ENCODE measurements at regions not wholly inside any gene's neighbourhood (a gene's known extent, or its start where the extent isn't known, plus 50 kb on each side); places are given as distances from the start of the nearest gene placed in this dataset.

DNA sequence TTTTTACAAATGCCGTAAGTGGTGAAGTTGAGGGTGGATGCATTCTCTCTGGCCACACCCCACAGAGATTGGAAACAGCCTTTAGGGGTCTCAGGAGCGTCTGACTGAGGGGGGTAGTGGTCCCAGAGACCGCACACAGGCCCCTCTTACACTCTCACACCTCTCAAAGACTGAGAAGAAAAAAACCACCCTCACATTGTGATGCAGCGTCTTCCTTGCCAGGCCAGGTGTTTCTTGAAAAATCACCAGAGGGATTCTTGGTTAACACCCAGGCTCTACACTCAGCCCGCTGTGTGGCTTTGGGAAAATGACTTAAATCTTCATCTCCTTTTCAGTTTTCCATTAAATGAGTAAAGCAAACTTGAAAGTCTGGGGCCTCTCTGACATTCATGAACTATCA is 115.8 kb upstream of the SPTLC3 start:
- Histone ChIP-seq H3K4me1 (ENCODE audit: control insufficient read depth, extremely low read depth, insufficient read depth, low read length) (no peaks in the 10 kb centered on the region), H3K27me3 (ENCODE audit: control insufficient read depth, insufficient read depth, low read length) (no peaks in the 10 kb centered on the region), H3K27ac (ENCODE audit: insufficient read depth, low read length) (no peak overlapping the region), H3K4me3 (replicated peaks in 1 of 4; ENCODE audit: control extremely low read depth in 1 of 4, insufficient read depth in 1 of 4, low read depth in 3 of 4, low read length in 4 of 4) (no peak overlapping the region), H3K79me2 (ENCODE audit: control insufficient read depth, insufficient read depth, low read length) (no peaks in the 10 kb centered on the region), H3K9ac (ENCODE audit: insufficient read depth, low read length) (no peak overlapping the region), H3K9me3 (ENCODE audit: control insufficient read depth, insufficient read depth, low read depth, low read length) (no peaks in the 10 kb centered on the region), H4K20me1 (ENCODE audit: control insufficient read depth, extremely low read depth, insufficient read depth, low read length) (no peaks in the 10 kb centered on the region), H3K36me3 (ENCODE audit: control insufficient read depth, insufficient read depth, low read length) (no peaks in the 10 kb centered on the region), H3K4me2 (ENCODE audit: extremely low read depth, insufficient read depth, low read length) (no peak overlapping the region), H2AFZ (ENCODE audit: low read length) (no peak overlapping the region)
- TF ChIP-seq, protein P1, sequence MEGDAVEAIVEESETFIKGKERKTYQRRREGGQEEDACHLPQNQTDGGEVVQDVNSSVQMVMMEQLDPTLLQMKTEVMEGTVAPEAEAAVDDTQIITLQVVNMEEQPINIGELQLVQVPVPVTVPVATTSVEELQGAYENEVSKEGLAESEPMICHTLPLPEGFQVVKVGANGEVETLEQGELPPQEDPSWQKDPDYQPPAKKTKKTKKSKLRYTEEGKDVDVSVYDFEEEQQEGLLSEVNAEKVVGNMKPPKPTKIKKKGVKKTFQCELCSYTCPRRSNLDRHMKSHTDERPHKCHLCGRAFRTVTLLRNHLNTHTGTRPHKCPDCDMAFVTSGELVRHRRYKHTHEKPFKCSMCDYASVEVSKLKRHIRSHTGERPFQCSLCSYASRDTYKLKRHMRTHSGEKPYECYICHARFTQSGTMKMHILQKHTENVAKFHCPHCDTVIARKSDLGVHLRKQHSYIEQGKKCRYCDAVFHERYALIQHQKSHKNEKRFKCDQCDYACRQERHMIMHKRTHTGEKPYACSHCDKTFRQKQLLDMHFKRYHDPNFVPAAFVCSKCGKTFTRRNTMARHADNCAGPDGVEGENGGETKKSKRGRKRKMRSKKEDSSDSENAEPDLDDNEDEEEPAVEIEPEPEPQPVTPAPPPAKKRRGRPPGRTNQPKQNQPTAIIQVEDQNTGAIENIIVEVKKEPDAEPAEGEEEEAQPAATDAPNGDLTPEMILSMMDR (conservative IDR thresholded peaks at IDR 0.05 in 1 of 2, IDR thresholded peaks at IDR 0.05 in 1 of 2; ENCODE audit: low read depth in 1 of 2, low read length in 2 of 2), result no peak
- TF ChIP-seq EZH2 (IDR thresholded peaks at IDR 0.05; ENCODE audit: low read length, missing control alignments), result no peak
- DNase-seq (ENCODE audit: low read depth in 2 of 2), result no peak

DNA sequence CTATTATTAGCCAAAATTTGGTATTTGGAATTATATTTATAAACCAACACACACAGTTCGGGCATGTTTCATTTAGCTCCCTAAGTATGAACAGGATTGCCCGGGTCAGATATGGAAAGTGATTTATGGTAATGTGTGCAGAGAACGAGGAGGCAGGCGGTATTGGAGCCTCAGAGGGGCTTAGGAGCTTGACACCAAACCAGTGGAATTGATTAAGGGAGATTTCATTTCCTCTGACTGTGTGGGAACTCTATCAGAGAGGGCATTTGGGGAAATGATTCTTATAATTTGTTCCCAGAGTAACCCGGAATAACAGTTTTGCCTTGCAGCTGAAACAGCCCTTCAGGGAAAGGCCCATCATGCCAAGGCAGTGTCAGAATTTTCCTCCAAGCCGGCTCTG is 115.1 kb upstream of the SPTLC3 start:
- Histone ChIP-seq H3K4me3 (replicated peaks in 1 of 4; ENCODE audit: control extremely low read depth in 1 of 4, insufficient read depth in 1 of 4, low read depth in 3 of 4, low read length in 4 of 4) (no peak overlapping the region), H3K27me3 (ENCODE audit: control insufficient read depth, insufficient read depth, low read length) (no peaks in the 10 kb centered on the region), H3K4me1 (ENCODE audit: control insufficient read depth, extremely low read depth, insufficient read depth, low read length) (no peaks in the 10 kb centered on the region), H3K9me3 (ENCODE audit: control insufficient read depth, insufficient read depth, low read depth, low read length) (no peaks in the 10 kb centered on the region), H3K36me3 (ENCODE audit: control insufficient read depth, insufficient read depth, low read length) (no peaks in the 10 kb centered on the region), H4K20me1 (ENCODE audit: control insufficient read depth, extremely low read depth, insufficient read depth, low read length) (no peaks in the 10 kb centered on the region), H3K9ac (ENCODE audit: insufficient read depth, low read length) (no peak overlapping the region), H3K27ac (ENCODE audit: insufficient read depth, low read length) (no peak overlapping the region), H3K4me2 (ENCODE audit: extremely low read depth, insufficient read depth, low read length) (no peak overlapping the region), H3K79me2 (ENCODE audit: control insufficient read depth, insufficient read depth, low read length) (no peaks in the 10 kb centered on the region), H2AFZ (ENCODE audit: low read length) (no peak overlapping the region)
- DNase-seq (ENCODE audit: low read depth in 2 of 2), result no peak
- TF ChIP-seq, protein P1 (conservative IDR thresholded peaks at IDR 0.05 in 1 of 2, IDR thresholded peaks at IDR 0.05 in 1 of 2; ENCODE audit: low read depth in 1 of 2, low read length in 2 of 2), result no peak
- TF ChIP-seq EZH2 (IDR thresholded peaks at IDR 0.05; ENCODE audit: low read length, missing control alignments), result no peak

DNA sequence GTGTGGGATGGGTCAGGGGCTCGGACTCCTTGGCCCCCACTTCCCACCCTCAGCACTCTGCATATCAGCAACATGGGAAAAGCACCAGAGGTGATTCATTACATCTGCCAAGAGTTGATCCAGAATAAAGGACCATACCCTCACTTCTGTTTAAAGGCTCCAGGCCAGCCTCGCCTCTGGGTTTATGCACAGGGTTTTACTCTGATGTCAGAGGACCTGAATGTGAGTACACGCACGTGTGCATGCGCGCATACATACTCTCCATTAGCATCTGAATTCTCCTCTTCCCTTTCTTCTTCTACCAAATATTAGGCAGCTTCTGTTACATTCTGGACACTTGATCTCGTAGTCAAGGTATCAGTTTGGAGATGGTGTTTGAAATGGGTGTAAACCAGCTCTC is 114.7 kb upstream of the SPTLC3 start:
- TF ChIP-seq EZH2 (IDR thresholded peaks at IDR 0.05; ENCODE audit: low read length, missing control alignments), result no peak
- TF ChIP-seq, protein P1 (conservative IDR thresholded peaks at IDR 0.05 in 1 of 2, IDR thresholded peaks at IDR 0.05 in 1 of 2; ENCODE audit: low read depth in 1 of 2, low read length in 2 of 2), result no peak
- H3K4me3 ChIP-seq (replicated peaks in 1 of 4; ENCODE audit: control extremely low read depth in 1 of 4, insufficient read depth in 1 of 4, low read depth in 3 of 4, low read length in 4 of 4), result no peak overlapping the region

More for the DNA sequence above, 114.7 kb upstream of the SPTLC3 start:
- H3K4me1 ChIP-seq (ENCODE audit: control insufficient read depth, extremely low read depth, insufficient read depth, low read length), result no peaks in the 10 kb centered on the region
- H3K27ac ChIP-seq (ENCODE audit: insufficient read depth, low read length), result no peak overlapping the region
- H3K9ac ChIP-seq (ENCODE audit: insufficient read depth, low read length), result no peak overlapping the region
- H2AFZ ChIP-seq (ENCODE audit: low read length), result no peak overlapping the region
- no peaks in the 10 kb centered on the region for H3K27me3 ChIP-seq (ENCODE audit: control insufficient read depth, insufficient read depth, low read length)
- no peaks in the 10 kb centered on the region for H3K9me3 ChIP-seq (ENCODE audit: control insufficient read depth, insufficient read depth, low read depth, low read length)
- no peak for DNase-seq (ENCODE audit: low read depth in 2 of 2)
- no peaks in the 10 kb centered on the region for H4K20me1 ChIP-seq (ENCODE audit: control insufficient read depth, extremely low read depth, insufficient read depth, low read length)
- H3K4me2 ChIP-seq (ENCODE audit: extremely low read depth, insufficient read depth, low read length), result no peak overlapping the region
- H3K79me2 ChIP-seq (ENCODE audit: control insufficient read depth, insufficient read depth, low read length), result no peaks in the 10 kb centered on the region
- no peaks in the 10 kb centered on the region for H3K36me3 ChIP-seq (ENCODE audit: control insufficient read depth, insufficient read depth, low read length)
